Panc1 (cell line): ENCODE measurements at regions not wholly inside any gene's neighbourhood (a gene's known extent, or its start where the extent isn't known, plus 50 kb on each side); places are given as distances from the start of the nearest gene placed in this dataset.

Source experiments
- CTCF ChIP-seq: fragments of 450-650 bp; IDR thresholded peaks from 2 replicates; pipeline ENCODE4 v1.5.1; 2017; ENCODE audit warnings: mild to moderate bottlenecking
- REST ChIP-seq, 2 experiments: IDR thresholded peaks; 2 replicates each; pipeline ENCODE4 v1.6.1; 2011 to 2012; ENCODE audit warnings: low read depth in 2 of 2, control low read depth in 1 of 2, low read length in 1 of 2, mild to moderate bottlenecking in 1 of 2, moderate library complexity in 1 of 2; ENCODE audit not compliant: insufficient read depth in 1 of 2
- TCF7L2 ChIP-seq: IDR thresholded peaks from 2 replicates; pipeline ENCODE4 v1.6.1; 2011; ENCODE audit warnings: mild to moderate bottlenecking, low read depth, low read length, inconsistent platforms

GRCh38 chr3:65277798-65278197 lies 590.0 kb upstream of the ADAMTS9 start:
- TF ChIP-seq CTCF (no peak), TCF7L2 (no peak), REST (IDR thresholded peaks at IDR 0.05; ENCODE audit: insufficient read depth in 1 of 2, low read depth in 2 of 2, low read length in 1 of 2) (no peak)
